Endothelial cell of umbilical vein (primary cell): ENCODE measurements at regions not wholly inside any gene's neighbourhood (a gene's known extent, or its start where the extent isn't known, plus 50 kb on each side); places are given as distances from the start of the nearest gene placed in this dataset.

Experiments used
- EZH2 ChIP-seq: IDR thresholded peaks from 2 replicates; pipeline ENCODE4 v1.6.1; 2012; ENCODE audit warnings: borderline replicate concordance, low read depth, mild to moderate bottlenecking, moderate library complexity, low read length, inconsistent platforms; ENCODE audit not compliant: severe bottlenecking
- FOS ChIP-seq: IDR thresholded peaks from 2 replicates; pipeline ENCODE4 v1.6.1; 2011; ENCODE audit warnings: mild to moderate bottlenecking, low read length, moderate library complexity, borderline replicate concordance; ENCODE audit not compliant: insufficient read depth
- JUN ChIP-seq: IDR thresholded peaks from 2 replicates; pipeline ENCODE4 v1.6.1; 2011; ENCODE audit warnings: borderline replicate concordance, low read depth; ENCODE audit not compliant: insufficient read length, insufficient read depth
- POLR2A ChIP-seq: IDR thresholded peaks from 2 replicates; pipeline ENCODE4 v1.6.1; 2012; ENCODE audit warnings: low read depth, mild to moderate bottlenecking, control low read depth, low read length
- TF ChIP-seq, protein P1 (sequence below), 2 donors: IDR thresholded peaks; 1 replicate in 1 of 2; 2 replicates in 1 of 2; pipeline ENCODE4 v1.5.1; 2011; ENCODE audit warnings: low read length in 2 of 2, mild to moderate bottlenecking in 2 of 2, moderate library complexity in 2 of 2, control low read depth in 1 of 2, inconsistent platforms in 1 of 2, low read depth in 1 of 2; ENCODE audit not compliant: insufficient read depth in 1 of 2; ENCODE audit errors: extremely low read depth in 1 of 2

DNA sequence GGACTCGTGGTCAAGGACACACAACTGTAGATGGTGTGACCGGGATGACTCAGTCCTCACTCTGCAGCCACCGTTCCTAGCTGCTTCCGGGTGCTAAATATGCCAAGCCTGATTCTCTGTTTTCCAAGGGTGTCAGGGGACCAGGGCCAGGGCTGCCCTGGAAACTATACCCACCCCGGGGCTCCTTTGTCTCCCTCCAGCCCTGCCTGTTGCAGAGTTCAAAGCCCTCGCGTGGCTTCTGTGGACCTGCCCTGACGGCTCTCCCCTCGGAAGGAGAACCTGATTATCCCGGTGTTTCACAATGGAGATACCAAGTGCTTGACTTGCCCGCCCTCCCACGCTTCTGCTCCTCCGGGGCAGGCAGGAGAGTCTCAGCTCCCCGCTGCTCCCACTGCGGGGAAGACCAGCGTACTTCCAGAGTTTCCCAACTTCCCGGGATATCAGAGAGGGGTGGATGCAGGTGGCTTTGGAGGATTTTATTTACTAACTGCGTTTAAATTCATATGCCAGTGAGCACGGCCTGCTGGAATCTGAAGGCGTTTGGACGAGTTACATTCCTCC is 125.0 kb downstream of the ASB7 start:
- TF ChIP-seq, protein P1, sequence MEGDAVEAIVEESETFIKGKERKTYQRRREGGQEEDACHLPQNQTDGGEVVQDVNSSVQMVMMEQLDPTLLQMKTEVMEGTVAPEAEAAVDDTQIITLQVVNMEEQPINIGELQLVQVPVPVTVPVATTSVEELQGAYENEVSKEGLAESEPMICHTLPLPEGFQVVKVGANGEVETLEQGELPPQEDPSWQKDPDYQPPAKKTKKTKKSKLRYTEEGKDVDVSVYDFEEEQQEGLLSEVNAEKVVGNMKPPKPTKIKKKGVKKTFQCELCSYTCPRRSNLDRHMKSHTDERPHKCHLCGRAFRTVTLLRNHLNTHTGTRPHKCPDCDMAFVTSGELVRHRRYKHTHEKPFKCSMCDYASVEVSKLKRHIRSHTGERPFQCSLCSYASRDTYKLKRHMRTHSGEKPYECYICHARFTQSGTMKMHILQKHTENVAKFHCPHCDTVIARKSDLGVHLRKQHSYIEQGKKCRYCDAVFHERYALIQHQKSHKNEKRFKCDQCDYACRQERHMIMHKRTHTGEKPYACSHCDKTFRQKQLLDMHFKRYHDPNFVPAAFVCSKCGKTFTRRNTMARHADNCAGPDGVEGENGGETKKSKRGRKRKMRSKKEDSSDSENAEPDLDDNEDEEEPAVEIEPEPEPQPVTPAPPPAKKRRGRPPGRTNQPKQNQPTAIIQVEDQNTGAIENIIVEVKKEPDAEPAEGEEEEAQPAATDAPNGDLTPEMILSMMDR (IDR thresholded peaks at IDR 0.05; ENCODE audit: extremely low read depth in 1 of 2, insufficient read depth in 1 of 2, low read depth in 1 of 2, low read length in 2 of 2): no peak
- no peak for TF ChIP-seq EZH2
- TF ChIP-seq FOS: no peak
- TF ChIP-seq POLR2A: no peak
- no peak for TF ChIP-seq JUN
